Smooth muscle cell (in vitro differentiated cells): ENCODE measurements at regions not wholly inside any gene's neighbourhood (a gene's known extent, or its start where the extent isn't known, plus 50 kb on each side); places are given as distances from the start of the nearest gene placed in this dataset.
"Not testable (repeated sequence)": the region's sequence is repeated elsewhere in the genome, so short reads cannot be mapped to it uniquely, and the experiment has no call there.

Experiments used
- DNase-seq: peaks from one replicate; lab custom pipeline; 2025; ENCODE audit not compliant: unreplicated experiment; lab: John Stamatoyannopoulos, UW
- H2AFZ ChIP-seq: fragments of 200-600 bp; sonication (generic); 2 replicates; pipeline ENCODE4 v1.6.0; 2016; ENCODE audit warnings: antibody characterized with exemption, low read depth, mild to moderate bottlenecking
- H3F3A ChIP-seq: fragments of 200-600 bp; sonication (generic); 2 replicates; pipeline ENCODE4 v1.6.0; 2017; ENCODE audit warnings: antibody characterized with exemption, low read depth
- H3K27ac ChIP-seq: fragments of 200-600 bp; sonication (generic); 2 replicates; pipeline ENCODE4 v1.5.1; 2016; ENCODE audit warnings: low read depth, mild to moderate bottlenecking
- H3K27me3 ChIP-seq: fragments of 200-600 bp; sonication (generic); 2 replicates; pipeline ENCODE4 v1.6.1; 2016; ENCODE audit warnings: low read depth, mild to moderate bottlenecking
- H3K36me3 ChIP-seq: fragments of 200-600 bp; sonication (generic); 2 replicates; pipeline ENCODE4 v1.5.1; 2016; ENCODE audit warnings: low read depth
- H3K4me1 ChIP-seq: fragments of 200-600 bp; sonication (generic); 2 replicates; pipeline ENCODE4 v1.5.1; 2016; ENCODE audit warnings: low read depth
- H3K4me2 ChIP-seq: fragments of 200-600 bp; sonication (generic); 2 replicates; pipeline ENCODE4 v1.6.0; 2016; ENCODE audit warnings: mild to moderate bottlenecking
- H3K4me3 ChIP-seq: fragments of 200-600 bp; sonication (generic); 2 replicates; pipeline ENCODE4 v1.5.1; 2016; ENCODE audit warnings: mild to moderate bottlenecking
- H3K79me2 ChIP-seq: fragments of 200-600 bp; sonication (generic); 2 replicates; pipeline ENCODE4 v1.6.0; 2016; ENCODE audit warnings: low read depth, mild to moderate bottlenecking
- H3K9ac ChIP-seq: fragments of 200-600 bp; sonication (generic); 2 replicates; pipeline ENCODE4 v1.6.0; 2016; ENCODE audit warnings: low read depth
- H3K9me3 ChIP-seq: fragments of 200-600 bp; sonication (generic); replicated peaks from 2 replicates; pipeline ENCODE4 v1.5.1; 2016; ENCODE audit warnings: low read depth
- H4K20me1 ChIP-seq: fragments of 200-600 bp; sonication (generic); 2 replicates; pipeline ENCODE4 v1.6.0; 2016; ENCODE audit warnings: low read depth
- WGBS: methylation state at CpG from one replicate; pipeline ENCODE4 v1.1.7; 2016; ENCODE audit warnings: low lambda C conversion rate; 5-methylcytosine and 5-hydroxymethylcytosine counted together
- TF ChIP-seq, protein P1 (sequence below): fragments of 200-600 bp; sonication (generic); IDR thresholded peaks from 2 replicates; pipeline ENCODE4 v1.5.1; 2017; ENCODE audit warnings: borderline replicate concordance, mild to moderate bottlenecking, antibody characterized with exemption; ENCODE audit not compliant: insufficient read depth, poor library complexity, severe bottlenecking

GRCh38 chr7:155935726-155936125, 123.5 kb upstream of the SHH start:
- no peak for DNase-seq
- Histone ChIP-seq H3K9ac (no peak overlapping the region), H3K79me2 (no peaks in the 10 kb centered on the region), H3K27me3 (no peaks in the 10 kb centered on the region), H4K20me1 (no peaks in the 10 kb centered on the region), H3K4me3 (no peak overlapping the region), H2AFZ (no peak overlapping the region), H3K27ac (no peak overlapping the region), H3F3A (no peaks in the 10 kb centered on the region), H3K4me1 (no peaks in the 10 kb centered on the region), H3K36me3 (no peaks in the 10 kb centered on the region), H3K9me3 (no peaks in the 10 kb centered on the region), H3K4me2 (no peak overlapping the region)
- WGBS, result 66% methylated on average over 5 of the region's 5 CpGs
- TF ChIP-seq, protein P1, sequence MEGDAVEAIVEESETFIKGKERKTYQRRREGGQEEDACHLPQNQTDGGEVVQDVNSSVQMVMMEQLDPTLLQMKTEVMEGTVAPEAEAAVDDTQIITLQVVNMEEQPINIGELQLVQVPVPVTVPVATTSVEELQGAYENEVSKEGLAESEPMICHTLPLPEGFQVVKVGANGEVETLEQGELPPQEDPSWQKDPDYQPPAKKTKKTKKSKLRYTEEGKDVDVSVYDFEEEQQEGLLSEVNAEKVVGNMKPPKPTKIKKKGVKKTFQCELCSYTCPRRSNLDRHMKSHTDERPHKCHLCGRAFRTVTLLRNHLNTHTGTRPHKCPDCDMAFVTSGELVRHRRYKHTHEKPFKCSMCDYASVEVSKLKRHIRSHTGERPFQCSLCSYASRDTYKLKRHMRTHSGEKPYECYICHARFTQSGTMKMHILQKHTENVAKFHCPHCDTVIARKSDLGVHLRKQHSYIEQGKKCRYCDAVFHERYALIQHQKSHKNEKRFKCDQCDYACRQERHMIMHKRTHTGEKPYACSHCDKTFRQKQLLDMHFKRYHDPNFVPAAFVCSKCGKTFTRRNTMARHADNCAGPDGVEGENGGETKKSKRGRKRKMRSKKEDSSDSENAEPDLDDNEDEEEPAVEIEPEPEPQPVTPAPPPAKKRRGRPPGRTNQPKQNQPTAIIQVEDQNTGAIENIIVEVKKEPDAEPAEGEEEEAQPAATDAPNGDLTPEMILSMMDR, result no peak

DNA sequence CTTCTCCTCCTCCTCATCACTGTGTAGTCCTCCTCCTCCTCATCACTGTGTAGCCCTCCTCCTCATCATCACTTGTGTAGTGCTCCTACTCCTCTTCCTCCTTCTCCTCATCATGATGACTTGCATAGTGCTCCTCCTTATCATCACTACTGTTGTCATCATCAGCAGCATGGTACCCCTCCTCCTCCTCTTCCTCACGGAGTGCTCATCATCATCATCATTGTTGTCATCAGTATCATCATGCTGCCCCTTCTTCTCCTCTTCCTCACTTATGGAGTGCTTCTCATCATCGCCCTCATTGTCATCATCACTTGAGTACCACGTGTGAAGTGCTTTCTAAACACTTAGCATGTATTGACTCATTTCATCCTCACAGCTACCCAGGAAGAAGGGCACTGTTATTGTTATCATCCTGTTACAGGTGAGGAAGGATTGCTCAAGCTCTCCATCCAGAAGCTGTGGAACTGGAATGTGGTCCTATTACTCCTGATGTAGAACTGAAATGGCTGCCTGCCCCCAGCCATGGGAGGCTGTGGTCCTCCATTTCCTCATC, 122.8 kb upstream of the SHH start:
- no peak overlapping the region for H2AFZ ChIP-seq
- H3K9me3 ChIP-seq, result no peaks in the 10 kb centered on the region
- H3K4me3 ChIP-seq, result no peak overlapping the region
- no peaks in the 10 kb centered on the region for H3K4me1 ChIP-seq
- no peak overlapping the region for H3K27ac ChIP-seq
- H3K36me3 ChIP-seq, result no peaks in the 10 kb centered on the region
- DNase-seq, result no peak
- no peaks in the 10 kb centered on the region for H4K20me1 ChIP-seq
- no peaks in the 10 kb centered on the region for H3K27me3 ChIP-seq
- H3K79me2 ChIP-seq, result no peaks in the 10 kb centered on the region
- H3K9ac ChIP-seq, result no peak overlapping the region
- 85% methylated on average over 3 of the region's 3 CpGs for WGBS
- TF ChIP-seq, protein P1, result no peak
- H3K4me2 ChIP-seq, result no peak overlapping the region
- no peaks in the 10 kb centered on the region for H3F3A ChIP-seq

GRCh38 chr7:155932324-155932723, 120.1 kb upstream of the SHH start:
- not testable (repeated sequence) for H3F3A ChIP-seq, H3K4me1 ChIP-seq, H3K36me3 ChIP-seq, DNase-seq, H4K20me1 ChIP-seq, H2AFZ ChIP-seq, H3K9ac ChIP-seq, H3K4me2 ChIP-seq, H3K79me2 ChIP-seq, H3K27ac ChIP-seq, H3K27me3 ChIP-seq, H3K4me3 ChIP-seq, H3K9me3 ChIP-seq
- WGBS, result 85% methylated on average over 9 of the region's 10 CpGs

GRCh38 chr7:155931396-155932085, 119.3 kb upstream of the SHH start:
- Histone ChIP-seq H3K9ac (no peak overlapping the region), H3K4me1 (no peaks in the 10 kb centered on the region), H3K4me2 (no peak overlapping the region), H3K79me2 (no peaks in the 10 kb centered on the region), H3K36me3 (no peaks in the 10 kb centered on the region), H3K27ac (no peak overlapping the region), H3K27me3 (no peaks in the 10 kb centered on the region), H3K9me3 (no peaks in the 10 kb centered on the region), H4K20me1 (no peaks in the 10 kb centered on the region), H3F3A (no peaks in the 10 kb centered on the region), H2AFZ (no peak overlapping the region), H3K4me3 (no peak overlapping the region)
- 89% methylated on average over 24 of the region's 24 CpGs for WGBS
- TF ChIP-seq, protein P1, result no peak
- no peak for DNase-seq
